Ovary (tissue), 3 donors: ENCODE measurements at regions not wholly inside any gene's neighbourhood (a gene's known extent, or its start where the extent isn't known, plus 50 kb on each side); places are given as distances from the start of the nearest gene placed in this dataset.

Experiments used
- CTCF ChIP-seq, 3 donors: fragments of 450-650 bp in 2 of 3; fragments of 200-600 bp in 1 of 3; IDR thresholded peaks; one replicate each; pipeline versions ENCODE4 v1.5.1 to v1.8.0; 2016 to 2022; ENCODE audit warnings: antibody characterized with exemption in 3 of 3, mild to moderate bottlenecking in 1 of 3
- POLR2A ChIP-seq: fragments of 450-650 bp; IDR thresholded peaks from one replicate; pipeline ENCODE4 v1.6.1; 2017; ENCODE audit warnings: antibody characterized with exemption, mild to moderate bottlenecking, moderate library complexity
- donor health status: DM: no; HTN: no; CAD: no.

GRCh38 chr9:135287627-135288026, 192.0 kb upstream of the PPP1R26 start:
- no peak for TF ChIP-seq POLR2A
- no peak for TF ChIP-seq CTCF (IDR thresholded peaks at IDR 0.05)
